Left hindlimb (tissue), 1 donor: ENCODE measurements at regions not wholly inside any gene's neighbourhood (a gene's known extent, or its start where the extent isn't known, plus 50 kb on each side); places are given as distances from the start of the nearest gene placed in this dataset.
A peak's percentile ranks its signal among the peaks of the same experiment; 100 is the strongest.

ENCODE experiments used
- DNase-seq: peaks from one replicate; pipeline ENCODE4 v3.0.0-alpha.2; 2018

- no peak for DNase-seq
Measured at GRCh38 chr12:65598688-65599087, 225.6 kb upstream of the HMGA2 start.

GRCh38 chr12:65602253-65602609, 222.1 kb upstream of the HMGA2 start:
- DNase-seq = no peak

GRCh38 chr12:65602610-65603295, 221.5 kb upstream of the HMGA2 start:
- DNase-seq = peak; percentile 89

- DNase-seq = peak; percentile 79
Measured at GRCh38 chr12:65603438-65604351, 220.6 kb upstream of the HMGA2 start.

- no peak for DNase-seq
Measured at GRCh38 chr12:65605019-65605418, 219.3 kb upstream of the HMGA2 start.

- DNase-seq = no peak
Measured at GRCh38 chr12:65606008-65606766, 218.1 kb upstream of the HMGA2 start.

- no peak for DNase-seq
Measured at GRCh38 chr12:65607401-65607841, 216.9 kb upstream of the HMGA2 start.

GRCh38 chr12:65608319-65608916, 215.9 kb upstream of the HMGA2 start:
- no peak for DNase-seq

GRCh38 chr12:65609359-65609771, 214.9 kb upstream of the HMGA2 start:
- no peak for DNase-seq

GRCh38 chr12:65611396-65611795, 212.9 kb upstream of the HMGA2 start:
- DNase-seq = no peak

GRCh38 chr12:65612440-65612839, 211.8 kb upstream of the HMGA2 start:
- peak; percentile 63 for DNase-seq

GRCh38 chr12:65613692-65614091, 210.6 kb upstream of the HMGA2 start:
- DNase-seq = no peak

- no peak for DNase-seq
Measured at GRCh38 chr12:65614259-65614889, 209.9 kb upstream of the HMGA2 start.

- no peak for DNase-seq
Measured at GRCh38 chr12:65615118-65615517, 209.2 kb upstream of the HMGA2 start.

GRCh38 chr12:65616022-65616421, 208.3 kb upstream of the HMGA2 start:
- DNase-seq = no peak

GRCh38 chr12:65618588-65618987, 205.7 kb upstream of the HMGA2 start:
- no peak for DNase-seq

GRCh38 chr12:65619018-65619417, 205.3 kb upstream of the HMGA2 start:
- no peak for DNase-seq

GRCh38 chr12:65620046-65620445, 204.2 kb upstream of the HMGA2 start:
- DNase-seq = no peak

GRCh38 chr12:65622056-65622455, 202.2 kb upstream of the HMGA2 start:
- DNase-seq = no peak

- DNase-seq = no peak
Measured at GRCh38 chr12:65623507-65623906, 200.8 kb upstream of the HMGA2 start.

GRCh38 chr12:65624554-65625086, 199.7 kb upstream of the HMGA2 start:
- DNase-seq = no peak

- DNase-seq = no peak
Measured at GRCh38 chr12:65628061-65628460, 196.2 kb upstream of the HMGA2 start.
